HG03095 (cell line): ENCODE measurements at regions not wholly inside any gene's neighbourhood (a gene's known extent, or its start where the extent isn't known, plus 50 kb on each side); places are given as distances from the start of the nearest gene placed in this dataset.
A peak's percentile ranks its signal among the peaks of the same experiment; 100 is the strongest.
"Not testable (repeated sequence)": the region's sequence is repeated elsewhere in the genome, so short reads cannot be mapped to it uniquely, and the experiment has no call there.

ENCODE experiments used
- ATAC-seq: cut with Tn5 transposase; IDR thresholded peaks from one replicate; pipeline ENCODE4 v1.9.1; 2021; ENCODE audit warnings: moderate library complexity; ENCODE audit not compliant: unreplicated experiment

DNA sequence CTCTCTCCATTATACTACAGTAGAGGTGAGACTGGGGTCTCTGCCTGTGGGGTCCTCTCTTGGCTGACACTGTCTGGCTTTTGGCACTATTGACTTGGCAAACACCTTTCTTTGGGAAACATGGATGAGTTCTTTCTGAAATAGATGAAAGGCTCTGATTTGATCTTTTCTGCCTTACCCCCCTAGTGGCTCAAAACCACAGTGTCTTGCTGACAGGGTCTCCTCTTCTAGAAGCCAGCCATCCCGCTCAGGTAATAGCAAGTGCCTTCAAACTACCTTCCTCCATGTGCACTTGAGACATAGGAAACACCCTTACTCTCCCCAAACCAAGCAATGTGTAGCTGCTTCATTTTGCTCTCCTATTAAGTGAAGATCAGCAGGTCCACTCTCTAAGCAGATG, 260.4 kb downstream of the BRINP2 start:
- ATAC-seq, result no peak

DNA sequence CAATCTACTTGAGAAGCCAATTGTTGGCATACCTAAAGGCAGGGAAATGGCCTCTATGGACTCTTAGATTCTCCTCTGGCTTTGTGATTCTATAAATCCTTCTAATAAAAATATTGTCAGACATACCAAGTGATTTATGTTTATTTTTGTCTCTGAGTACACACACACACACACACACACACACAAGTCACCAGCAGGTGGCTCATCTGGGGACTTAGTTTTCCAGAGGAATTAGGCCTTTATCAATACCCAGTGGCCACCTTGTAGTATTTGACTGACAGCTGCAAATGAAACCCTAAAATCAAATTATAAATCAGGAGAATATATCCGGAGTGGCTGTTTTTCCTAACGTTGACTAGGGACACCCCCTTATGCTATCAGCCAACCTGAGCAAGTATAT, 258.5 kb downstream of the BRINP2 start:
- ATAC-seq, result no peak

DNA sequence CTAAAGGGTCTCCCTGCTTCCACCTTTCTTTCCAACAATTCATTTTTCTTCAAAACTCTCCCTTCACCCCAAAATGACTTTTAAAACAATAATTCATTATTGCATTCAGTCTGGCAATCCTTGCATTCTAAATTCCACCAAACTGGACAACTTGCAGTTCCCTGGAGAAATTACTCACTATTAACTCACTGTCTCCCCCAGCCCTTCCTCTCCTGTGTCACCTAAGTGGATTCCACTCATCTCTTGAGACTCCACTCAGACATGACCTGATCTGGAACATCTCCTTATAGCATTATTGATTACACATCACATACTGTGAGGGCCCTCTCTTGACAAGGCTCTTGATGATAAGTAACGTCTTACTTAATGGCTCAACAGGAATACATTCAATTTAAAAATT, 257.1 kb downstream of the BRINP2 start:
- ATAC-seq, result no peak

DNA sequence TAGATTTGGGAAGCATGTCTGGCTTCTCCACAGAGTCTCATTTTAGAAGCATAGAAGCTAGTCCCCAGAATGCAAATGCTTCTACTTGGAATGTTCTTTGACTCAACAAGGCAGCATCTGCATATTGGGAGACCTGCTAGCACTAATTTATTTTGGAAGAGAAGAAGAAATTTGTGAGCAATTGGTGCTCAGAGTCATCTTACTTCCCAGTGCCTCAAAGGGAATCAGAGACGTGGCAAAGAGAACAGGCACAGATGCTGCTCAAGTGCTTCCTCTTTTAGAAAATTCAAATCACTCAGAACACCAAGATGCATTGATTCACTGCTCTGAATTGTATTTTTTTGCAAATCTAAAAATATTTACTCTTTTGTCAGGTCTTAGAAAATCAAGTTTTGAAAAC, 255.7 kb downstream of the BRINP2 start:
- no peak for ATAC-seq

DNA sequence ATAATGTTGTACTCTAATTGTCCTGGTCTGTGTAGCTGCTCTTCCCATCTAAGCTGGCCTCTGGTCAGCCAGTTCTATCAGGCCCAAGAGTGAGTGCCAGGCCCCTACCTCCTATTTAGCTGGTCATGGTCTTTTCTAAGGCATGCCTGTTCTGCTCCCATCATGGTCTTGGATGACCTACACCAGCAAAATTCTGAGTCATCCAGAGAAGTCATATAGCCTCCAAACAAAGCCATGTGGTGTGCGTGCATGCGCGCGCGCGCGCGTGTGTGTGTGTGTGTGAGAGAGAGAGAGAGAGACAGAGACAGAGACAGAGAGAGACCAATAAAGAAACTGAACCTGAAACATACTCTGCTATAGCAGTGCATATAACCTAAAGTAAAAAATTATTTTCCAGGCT, 254.4 kb downstream of the BRINP2 start:
- ATAC-seq, result no peak

DNA sequence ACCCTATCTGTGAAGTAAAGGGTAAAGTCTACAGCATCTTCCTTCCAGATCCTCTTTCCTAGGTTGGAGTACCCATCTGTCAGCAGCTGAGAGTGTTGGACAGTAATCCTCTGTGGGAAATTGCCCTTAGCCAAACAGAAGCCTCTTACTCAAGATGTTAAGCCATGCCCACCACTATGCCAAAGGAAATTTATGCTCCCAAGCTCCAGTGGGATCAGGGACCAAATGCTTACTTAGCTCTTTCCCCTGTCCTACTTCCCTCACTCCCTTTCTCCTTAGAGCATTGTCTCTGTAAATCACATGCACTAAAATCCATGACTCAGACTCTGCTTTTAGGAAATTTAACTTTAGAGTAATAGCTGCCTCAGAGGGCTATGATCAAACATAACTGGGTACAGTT, 254.0 kb downstream of the BRINP2 start:
- ATAC-seq, result no peak

DNA sequence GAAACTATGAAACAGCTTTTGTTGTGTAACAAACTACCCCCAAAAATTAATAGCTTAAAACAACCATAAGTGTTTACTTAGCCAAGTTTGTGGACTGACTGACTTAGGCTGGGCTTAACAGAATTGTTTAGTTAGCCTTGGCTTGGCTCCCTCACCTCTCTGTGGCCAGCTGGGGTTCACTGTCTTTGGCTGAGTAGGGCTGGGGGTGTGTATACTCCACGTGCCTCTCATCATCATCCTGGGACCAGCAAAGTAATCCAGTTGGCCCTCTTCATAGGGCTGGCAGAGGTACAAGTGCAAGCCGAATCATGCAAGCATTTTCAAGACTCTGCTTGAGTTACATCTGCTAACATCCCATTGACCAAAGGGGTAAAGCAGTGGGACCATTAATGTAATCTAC, 252.3 kb downstream of the BRINP2 start:
- ATAC-seq, result no peak

DNA sequence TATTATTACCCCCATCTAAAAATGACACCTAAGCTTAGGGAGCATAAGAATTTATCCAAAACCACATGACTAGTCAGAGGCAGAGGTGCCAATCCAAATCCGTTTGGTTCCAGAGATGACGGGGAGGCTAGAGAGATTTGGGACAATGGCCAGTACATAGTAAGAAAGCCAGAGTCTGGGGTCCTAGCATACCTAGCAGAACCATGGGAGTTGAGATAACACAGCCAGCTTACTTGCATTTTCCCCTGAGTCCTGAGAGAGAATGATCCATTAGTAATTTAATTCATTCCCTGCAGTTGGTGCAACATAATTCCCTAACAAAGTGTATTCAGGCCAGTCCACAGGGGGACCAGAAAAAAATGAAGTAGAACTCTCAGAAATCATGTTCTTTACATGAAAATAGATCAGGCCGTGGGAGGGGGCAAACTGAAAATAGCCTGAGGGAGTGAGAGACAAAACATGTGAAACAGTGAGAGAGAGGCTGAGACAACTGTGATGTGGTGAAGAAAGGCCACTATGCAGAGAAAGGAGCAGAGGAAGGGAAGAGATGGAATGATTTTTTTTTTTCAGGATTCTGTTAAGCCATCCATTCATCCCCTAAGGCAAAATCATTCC, 243.3 kb downstream of the BRINP2 start:
- no peak for ATAC-seq

DNA sequence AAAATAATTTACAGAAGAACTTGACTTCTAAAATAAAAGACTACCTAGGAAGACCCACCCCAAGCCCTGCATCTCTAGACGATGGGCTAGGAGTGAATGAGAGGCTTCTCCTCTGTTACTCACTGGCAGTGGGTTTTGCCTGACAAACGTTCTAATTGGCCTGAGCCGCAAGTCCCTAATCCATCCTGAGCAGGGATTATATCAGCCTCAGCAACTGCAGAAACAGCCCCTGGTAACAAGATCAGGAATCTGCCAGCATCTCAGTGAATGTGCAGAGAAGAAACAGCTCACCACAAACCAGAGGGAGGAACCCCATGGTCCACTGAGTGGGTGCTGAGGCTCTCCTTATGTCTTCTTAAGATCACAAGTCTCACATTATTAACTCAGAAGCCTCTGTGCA, 240.6 kb downstream of the BRINP2 start:
- ATAC-seq, result no peak

DNA sequence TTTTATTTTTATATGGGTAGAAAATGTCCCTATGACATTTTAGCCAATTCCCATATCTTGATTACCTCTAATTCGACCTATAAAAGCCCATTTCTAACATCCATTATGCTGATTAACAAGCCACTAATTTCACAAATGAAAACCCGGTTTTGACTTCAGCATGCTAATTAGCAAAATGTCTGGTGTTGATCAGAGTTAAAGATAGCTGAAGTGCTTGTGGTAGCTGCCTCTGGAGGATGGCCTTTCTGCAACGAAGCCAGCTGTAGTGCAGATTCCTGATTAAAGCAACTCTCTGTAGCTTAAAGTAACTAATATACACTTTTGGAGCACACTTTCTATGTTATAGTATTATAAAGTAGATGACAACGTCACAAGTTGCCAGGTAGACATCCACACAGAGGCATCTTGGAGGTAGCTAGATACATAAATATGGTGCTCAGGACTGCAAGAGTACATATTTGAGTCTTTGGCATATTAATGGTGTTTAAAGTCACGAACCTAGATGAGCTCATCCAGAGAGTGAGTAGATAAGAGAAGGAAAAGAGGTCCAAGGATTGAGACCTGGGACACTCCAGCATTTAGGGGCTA, 239.5 kb downstream of the BRINP2 start:
- no peak for ATAC-seq

DNA sequence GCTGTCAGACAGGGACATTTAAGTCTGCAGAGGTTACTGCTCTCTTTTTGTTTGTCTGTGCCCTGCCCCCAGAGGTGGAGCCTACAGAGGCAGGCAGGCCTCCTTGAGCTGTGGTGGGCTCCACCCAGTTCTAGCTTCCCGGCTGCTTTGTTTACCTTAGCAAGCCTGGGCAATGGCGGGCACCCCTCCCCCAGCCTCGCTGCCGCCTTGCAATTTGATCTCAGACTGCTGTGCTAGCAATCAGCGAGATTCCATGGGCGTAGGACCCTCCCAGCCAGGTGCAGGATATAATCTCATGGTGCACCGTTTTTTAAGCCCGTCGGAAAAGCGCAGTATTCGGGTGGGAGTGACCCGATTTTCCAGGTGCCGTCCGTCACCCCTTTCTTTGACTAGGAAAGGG, 235.6 kb downstream of the BRINP2 start:
- ATAC-seq, result not testable (repeated sequence)

DNA sequence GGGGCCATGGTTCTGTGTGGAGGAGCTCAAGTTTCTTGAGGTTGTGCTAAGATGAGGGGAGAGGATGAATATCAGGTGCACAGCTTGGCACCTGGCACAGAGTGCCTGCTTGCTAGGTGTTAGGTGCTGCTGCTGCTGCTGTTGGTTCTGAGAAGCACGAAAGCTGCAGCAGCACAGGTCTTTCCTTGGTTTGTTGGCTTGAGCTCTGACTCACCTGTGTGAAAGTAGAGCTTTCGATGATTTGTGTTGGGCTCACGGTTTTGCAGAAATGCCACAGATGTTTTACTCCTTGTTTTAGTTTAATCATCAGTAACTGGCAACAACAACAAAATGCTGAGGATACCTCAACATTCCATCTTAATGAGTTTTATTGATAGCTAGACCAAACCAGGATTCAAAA, 221.6 kb downstream of the BRINP2 start:
- ATAC-seq, result no peak

DNA sequence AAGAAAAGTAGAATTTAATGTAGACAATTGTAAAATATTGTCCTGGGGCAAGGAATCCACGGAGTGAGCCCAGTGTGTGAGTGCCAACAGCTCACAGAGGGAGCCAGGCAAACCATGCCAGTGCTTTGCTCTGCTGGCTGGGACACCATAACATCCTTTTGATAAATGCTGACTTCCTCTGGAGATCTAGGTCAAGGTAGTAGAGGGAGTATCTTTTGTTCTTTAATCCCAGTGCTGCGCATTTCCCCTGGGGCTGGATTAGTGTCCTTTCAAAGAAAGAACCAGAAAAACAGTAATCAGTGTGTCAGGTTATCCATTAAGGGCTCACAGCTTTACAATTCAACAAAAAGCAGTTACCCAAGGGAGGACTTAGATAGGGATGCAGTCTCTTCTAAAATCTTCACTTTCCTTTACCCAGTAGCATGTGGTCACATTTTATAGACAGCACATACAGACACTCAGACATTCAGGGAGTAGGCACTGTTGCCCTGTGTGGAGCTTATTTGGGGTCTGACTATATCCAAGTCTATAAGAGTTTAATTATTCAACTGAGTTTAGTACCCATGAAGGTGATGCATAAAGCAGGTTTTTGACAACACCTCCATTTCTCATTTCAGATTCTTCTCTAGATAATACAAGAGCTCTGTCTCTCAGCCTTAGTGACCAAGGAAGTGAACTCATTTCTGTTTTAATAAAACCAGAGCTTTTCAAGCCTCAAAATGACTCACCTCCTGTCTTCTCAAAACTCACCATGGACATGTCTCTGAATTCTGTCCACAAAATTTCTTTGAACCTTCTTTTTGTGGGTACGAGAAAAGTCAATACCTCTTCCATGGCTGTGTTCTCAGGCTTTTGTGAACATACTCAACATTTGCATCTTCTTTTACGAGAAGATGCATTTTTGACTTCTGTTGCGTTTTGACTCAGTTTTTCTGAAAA, 215.3 kb downstream of the BRINP2 start:
- ATAC-seq, result peak; percentile 73

DNA sequence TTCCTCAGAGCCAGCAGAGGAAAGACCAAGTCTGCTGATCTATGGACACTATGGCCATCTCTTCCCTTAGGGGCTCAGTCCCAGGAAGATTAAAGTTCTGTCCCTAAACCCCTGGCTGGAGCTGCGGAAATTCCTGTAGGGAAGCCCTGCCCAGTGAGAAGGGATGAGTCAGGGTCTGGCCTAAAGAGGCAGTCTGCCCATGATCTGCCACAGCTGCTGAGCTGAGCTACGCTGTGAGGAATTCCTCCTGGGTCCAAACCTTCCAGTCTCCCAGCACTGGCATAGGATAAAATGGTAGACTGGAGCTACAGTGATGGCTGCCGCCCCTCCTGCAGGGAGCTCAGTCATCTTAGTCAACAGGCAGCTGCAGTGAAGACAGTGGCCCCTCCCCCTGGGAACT, 213.7 kb downstream of the BRINP2 start:
- ATAC-seq, result no peak

DNA sequence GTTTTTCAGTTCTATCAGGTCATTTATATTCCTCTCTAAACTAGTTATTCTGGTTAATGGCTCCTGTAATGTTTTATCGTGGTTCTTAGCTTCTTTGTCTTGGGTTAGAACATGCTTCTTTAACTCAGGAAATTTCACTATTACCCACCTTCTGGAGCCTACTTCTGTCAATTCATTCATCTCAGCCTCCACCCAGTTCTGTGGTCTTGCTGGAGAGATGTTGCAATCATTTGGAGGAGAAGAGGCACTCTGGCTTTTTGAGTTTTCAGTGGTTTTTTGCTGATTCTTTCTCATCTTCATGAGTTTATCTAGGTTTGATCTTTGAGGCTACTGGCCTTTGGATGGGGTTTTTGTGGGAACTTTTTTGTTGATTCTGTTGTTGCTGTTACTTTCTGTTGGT, 213.0 kb downstream of the BRINP2 start:
- ATAC-seq, result no peak

DNA sequence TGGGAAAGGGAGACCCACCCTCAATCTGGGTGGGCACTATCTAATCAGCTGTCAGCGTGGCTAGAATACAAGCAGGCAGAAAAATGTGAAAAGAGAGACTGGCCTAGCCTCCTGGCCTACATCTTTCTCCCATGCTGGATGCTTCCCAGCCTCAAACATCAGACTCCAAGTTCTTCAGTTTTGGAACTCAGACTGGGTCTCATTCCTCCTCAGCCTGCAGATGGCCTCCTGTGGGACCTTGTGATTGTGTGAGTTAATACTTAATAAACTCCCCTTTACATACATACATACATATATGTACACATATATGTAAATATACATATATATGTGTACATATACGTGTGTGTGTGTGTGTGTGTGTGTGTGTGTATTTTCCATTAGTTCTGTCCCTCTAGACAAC, 207.1 kb downstream of the BRINP2 start:
- ATAC-seq, result no peak

DNA sequence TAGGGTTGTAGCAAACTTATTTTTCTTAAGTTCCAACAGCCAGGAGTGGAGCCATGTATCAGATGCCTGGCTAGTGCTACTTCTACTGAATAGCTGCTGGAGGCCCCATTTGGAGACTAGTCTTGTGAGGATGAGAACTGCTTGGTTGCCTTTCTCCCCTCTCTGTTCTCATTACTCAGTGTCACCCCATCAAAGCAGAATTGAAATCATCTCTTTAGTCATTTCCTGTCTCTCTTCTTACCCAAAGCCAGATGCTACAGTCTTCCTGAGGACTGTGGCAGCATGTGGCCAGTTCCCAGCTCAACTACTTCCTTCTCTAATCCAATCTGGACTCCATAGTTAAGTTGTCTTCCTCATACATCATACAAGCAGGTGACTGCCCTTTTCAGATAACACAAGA, 197.5 kb downstream of the BRINP2 start:
- ATAC-seq, result no peak

DNA sequence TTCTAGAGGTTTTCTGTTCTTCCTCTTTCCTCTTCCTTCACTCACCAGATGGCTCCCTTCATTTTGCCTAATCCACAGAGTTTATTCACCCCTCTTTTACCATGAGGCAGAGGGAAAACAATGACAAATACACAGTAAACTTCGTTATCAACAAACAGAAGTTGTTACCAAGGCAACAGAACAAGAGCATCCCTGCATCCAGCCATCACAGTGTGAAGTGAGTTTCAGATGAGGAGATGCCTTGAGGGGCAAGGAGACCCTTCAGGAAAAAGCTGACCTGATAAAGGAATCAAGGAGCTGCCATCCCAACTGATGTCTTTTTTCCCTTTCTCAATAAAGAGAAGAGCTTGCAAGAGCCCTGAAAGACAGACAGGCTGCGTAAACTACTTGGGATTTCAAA, 195.3 kb downstream of the BRINP2 start:
- ATAC-seq, result no peak

DNA sequence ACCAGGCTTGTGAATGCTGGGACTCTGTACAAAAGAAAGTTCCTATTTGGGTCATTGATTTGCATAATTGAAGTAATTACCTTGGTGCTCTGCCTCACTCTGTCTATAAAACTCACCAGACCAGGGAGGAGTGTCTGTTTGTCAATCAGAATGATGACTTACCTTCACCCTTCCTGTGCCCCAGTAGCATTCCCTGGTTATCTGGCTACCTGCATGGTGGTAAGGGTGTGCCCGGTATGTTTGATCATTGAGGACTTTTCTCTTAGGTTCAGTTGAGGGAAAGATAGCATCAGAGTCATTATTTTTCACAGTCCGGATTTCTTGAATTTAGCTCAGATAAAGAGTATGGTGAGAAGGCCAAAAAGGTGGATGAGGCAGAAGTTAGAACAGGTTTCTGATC, 190.0 kb downstream of the BRINP2 start:
- no peak for ATAC-seq

DNA sequence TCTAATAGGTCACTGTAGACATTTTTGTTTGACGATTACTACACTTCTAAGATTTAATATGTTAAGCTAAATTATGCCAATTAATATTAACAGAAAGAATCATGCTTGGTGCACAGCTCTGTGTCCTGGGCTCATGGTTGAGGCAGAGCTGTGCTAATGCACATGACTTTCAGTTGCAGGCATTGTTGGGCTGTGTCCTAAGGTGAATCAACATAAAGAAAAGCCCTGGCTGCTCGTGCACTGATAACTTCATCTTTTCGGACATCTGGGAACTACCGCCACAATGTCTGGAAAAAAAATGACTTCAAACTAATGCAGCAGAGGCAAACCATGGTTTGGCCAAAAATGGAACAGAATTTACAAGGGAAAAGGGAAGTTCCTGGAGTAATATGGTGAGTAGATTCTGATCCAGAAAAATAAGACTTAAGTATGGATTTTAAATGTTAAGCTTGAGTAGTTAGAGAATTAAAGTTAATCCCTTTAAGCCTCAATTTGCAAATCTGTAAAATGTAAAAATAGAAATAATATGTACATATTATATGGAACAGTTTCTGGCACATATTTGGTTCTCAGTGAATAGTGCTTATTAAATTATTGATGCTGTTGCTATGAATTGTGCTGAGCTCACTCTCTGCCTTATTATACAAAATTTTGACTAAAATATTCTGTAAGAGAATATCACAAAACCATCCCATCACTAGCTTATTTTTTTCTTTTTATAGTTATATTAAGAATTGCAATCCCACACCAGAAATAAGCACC, 186.1 kb downstream of the BRINP2 start:
- no peak for ATAC-seq

DNA sequence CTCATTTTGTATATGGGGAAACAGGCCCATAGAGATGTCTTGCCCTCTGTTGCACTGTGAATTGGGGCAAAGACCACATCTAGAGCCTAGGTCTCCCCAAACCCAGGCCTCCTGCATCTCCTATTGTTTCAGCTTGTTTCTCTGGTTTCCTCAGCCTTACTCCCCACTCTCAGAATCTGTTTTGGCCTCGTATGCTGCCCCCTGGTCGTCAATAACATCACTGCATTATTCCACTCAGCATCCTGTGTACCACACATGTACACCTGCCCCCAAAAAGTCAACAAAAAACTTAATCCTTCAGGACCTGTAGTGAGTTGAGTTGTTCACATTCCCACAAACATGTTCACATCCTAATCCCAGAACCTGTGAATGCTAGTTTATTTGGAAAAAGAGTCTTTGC, 184.8 kb downstream of the BRINP2 start:
- ATAC-seq, result no peak
